ENCODE measurements at regions not wholly inside any gene's neighbourhood (a gene's known extent, or its start where the extent isn't known, plus 50 kb on each side); places are given as distances from the start of the nearest gene placed in this dataset.
"Not testable (repeated sequence)": the region's sequence is repeated elsewhere in the genome, so short reads cannot be mapped to it uniquely, and the experiment has no call there.

- Histone ChIP-seq H3K56ac (ENCODE audit: insufficient read length, low read depth, low read length) (no peak overlapping the region), H4K91ac (ENCODE audit: insufficient read length, low read depth, low read length) (no peak overlapping the region), H2AFZ (ENCODE audit: low read length) (no peak overlapping the region), H3K23me2 (ENCODE audit: insufficient read length, low read depth, low read length, poor library complexity, severe bottlenecking) (no peaks in the 10 kb centered on the region), H3K14ac (ENCODE audit: insufficient read depth, low read length) (no peak overlapping the region), H3K4me1 (ENCODE audit: insufficient read depth, low read length) (no peaks in the 10 kb centered on the region), H3K9me3 (ENCODE audit: control insufficient read depth, low read depth, low read length) (no peaks in the 10 kb centered on the region), H2AK5ac (ENCODE audit: insufficient read length, low read length) (no peak overlapping the region), H3T11ph (ENCODE audit: low read length) (no peak overlapping the region), H2BK5ac (ENCODE audit: insufficient read length, low read length) (no peak overlapping the region), H4K5ac (ENCODE audit: insufficient read length, low read depth, low read length) (no peak overlapping the region), H2BK15ac (ENCODE audit: low read depth, low read length) (no peak overlapping the region), H3K27ac (ENCODE audit: insufficient read length, low read depth, low read length) (no peak overlapping the region), H3K18ac (ENCODE audit: insufficient read length, low read depth, low read length) (no peak overlapping the region), H4K20me1 (ENCODE audit: control insufficient read depth, insufficient read depth, insufficient read length) (no peaks in the 10 kb centered on the region), H3K27me3 (ENCODE audit: insufficient read depth, low read length) (no peaks in the 10 kb centered on the region; the same call in 1 of the 2 replicates), H3K9ac (ENCODE audit: extremely low read depth, insufficient read length, low read length) (no peak overlapping the region), H2BK20ac (ENCODE audit: low read depth, low read length, poor library complexity, severe bottlenecking) (no peak overlapping the region), H4K8ac (replicated peaks; ENCODE audit: insufficient read length, low read depth, low read length) (no peak overlapping the region), H3K79me2 (ENCODE audit: insufficient read depth, low read length) (no peaks in the 10 kb centered on the region), H3K23ac (ENCODE audit: insufficient read length, low read depth, low read length) (no peak overlapping the region), H3K4me2 (ENCODE audit: insufficient read depth, insufficient read length, low read length) (no peak overlapping the region), H3K79me1 (ENCODE audit: insufficient read depth, low read depth, low read length, poor library complexity, severe bottlenecking) (no peaks in the 10 kb centered on the region), H2BK12ac (ENCODE audit: insufficient read length, low read depth, low read length) (no peak overlapping the region), H2BK120ac (ENCODE audit: low read depth, low read length, poor library complexity, severe bottlenecking) (no peak overlapping the region), H3K4ac (ENCODE audit: low read depth, low read length) (no peak overlapping the region)
- no peak for DNase-seq
- no peaks in the 10 kb centered on the region; the same call in 1 of the 2 replicates for H3K27me3 Mint-ChIP-seq (ENCODE audit: low read depth)
- H3K4me1 Mint-ChIP-seq: peaks cover 5 to 7% of the 10 kb centered on the region in 2 experiments; a peak in 2 of 4 replicates
- H3K4me3 Mint-ChIP-seq: no peak overlapping the region
- WGBS (ENCODE audit: extremely low coverage, insufficient read length, low lambda C conversion rate): no CpG with 5 or more reads among the region's 4 CpGs
- H3K9me3 Mint-ChIP-seq: peaks cover 8 to 10% of the 10 kb centered on the region in 2 experiments; a peak in 4 of 5 replicates
- no peak overlapping the region; a peak in 1 of 7 replicates for H3K27ac Mint-ChIP-seq
- H3K36me3 Mint-ChIP-seq (ENCODE audit: insufficient read depth in 1 of 3, low read depth in 3 of 3): peaks cover 3 to 7% (median 6%) of the 10 kb centered on the region in 3 experiments; a peak in 3 of 7 replicates
- no peak for TF ChIP-seq CTCF (conservative IDR thresholded peaks at IDR 0.05)
These were observed 59.3 kb upstream of the SELENOP start for GRCh38 chr5:42870882-42871418.

- Mint-ChIP-seq H3K9me3 (peaks cover 17 to 29% of the 10 kb centered on the region in 2 experiments), H3K36me3 (ENCODE audit: insufficient read depth in 1 of 3, low read depth in 3 of 3) (peaks cover 4 to 13% (median 12%) of the 10 kb centered on the region in 3 experiments)
- not testable (repeated sequence) for H3K79me1 ChIP-seq (ENCODE audit: insufficient read depth, low read depth, low read length, poor library complexity, severe bottlenecking); H3K4ac ChIP-seq (ENCODE audit: low read depth, low read length); DNase-seq; H2BK120ac ChIP-seq (ENCODE audit: low read depth, low read length, poor library complexity, severe bottlenecking); H3K27me3 Mint-ChIP-seq (ENCODE audit: low read depth); H3K27ac ChIP-seq (ENCODE audit: insufficient read length, low read depth, low read length); H3K79me2 ChIP-seq (ENCODE audit: insufficient read depth, low read length); H4K91ac ChIP-seq (ENCODE audit: insufficient read length, low read depth, low read length); H2BK15ac ChIP-seq (ENCODE audit: low read depth, low read length); H2BK20ac ChIP-seq (ENCODE audit: low read depth, low read length, poor library complexity, severe bottlenecking); H3K4me1 ChIP-seq (ENCODE audit: insufficient read depth, low read length); H3K23me2 ChIP-seq (ENCODE audit: insufficient read length, low read depth, low read length, poor library complexity, severe bottlenecking); H3K9me3 ChIP-seq (ENCODE audit: control insufficient read depth, low read depth, low read length); H3K27ac Mint-ChIP-seq; H3K4me3 Mint-ChIP-seq; H3K18ac ChIP-seq (ENCODE audit: insufficient read length, low read depth, low read length); H3K4me2 ChIP-seq (ENCODE audit: insufficient read depth, insufficient read length, low read length); H3K9ac ChIP-seq (ENCODE audit: extremely low read depth, insufficient read length, low read length); H2AFZ ChIP-seq (ENCODE audit: low read length); H2BK5ac ChIP-seq (ENCODE audit: insufficient read length, low read length); H4K5ac ChIP-seq (ENCODE audit: insufficient read length, low read depth, low read length); H3K4me1 Mint-ChIP-seq; H2AK5ac ChIP-seq (ENCODE audit: insufficient read length, low read length); H3K23ac ChIP-seq (ENCODE audit: insufficient read length, low read depth, low read length); H4K20me1 ChIP-seq (ENCODE audit: control insufficient read depth, insufficient read depth, insufficient read length); H3K14ac ChIP-seq (ENCODE audit: insufficient read depth, low read length); H4K8ac ChIP-seq (replicated peaks; ENCODE audit: insufficient read length, low read depth, low read length); H3K56ac ChIP-seq (ENCODE audit: insufficient read length, low read depth, low read length); H3T11ph ChIP-seq (ENCODE audit: low read length); H2BK12ac ChIP-seq (ENCODE audit: insufficient read length, low read depth, low read length); H3K27me3 ChIP-seq (ENCODE audit: insufficient read depth, low read length)
- no CpG with 5 or more reads among the region's 5 CpGs for WGBS (ENCODE audit: extremely low coverage, insufficient read length, low lambda C conversion rate)
These were observed 56.7 kb upstream of the SELENOP start for GRCh38 chr5:42868417-42868816.

All from H9 (cell line).